ENCODE measurements at regions not wholly inside any gene's neighbourhood (a gene's known extent, or its start where the extent isn't known, plus 50 kb on each side); places are given as distances from the start of the nearest gene placed in this dataset.

GRCh38 chr2:155703048-155703447 is 629.5 kb downstream of the NR4A2 start:
- H3K27ac ChIP-seq (ENCODE audit: low read depth in 2 of 2, low read length in 1 of 2), result no peak overlapping the region
- no peak overlapping the region for H3K4me2 ChIP-seq
- ChIA-PET POLR2A (no interaction called here), CTCF (no interaction called here)
- no peaks in the 10 kb centered on the region for H3K9me3 ChIP-seq
- WGBS (ENCODE audit: low lambda C conversion rate), result 7% methylated on average over 3 of the region's 3 CpGs
- no peak for DNase-seq
- H3K9ac ChIP-seq, result no peak overlapping the region
- TF ChIP-seq RCOR1 (IDR thresholded peaks at IDR 0.05; ENCODE audit: low read length) (no peak), FOXJ3 (CRISPR knock-in tag; IDR thresholded peaks at IDR 0.05) (no peak), TAF1 (IDR thresholded peaks at IDR 0.05; ENCODE audit: borderline replicate concordance, low read depth, low read length) (no peak), ZBTB33 (IDR thresholded peaks at IDR 0.05; ENCODE audit: borderline replicate concordance, low read depth) (no peak), REST (IDR thresholded peaks at IDR 0.05; ENCODE audit: low read depth, low read length) (no peak), NRF1 (IDR thresholded peaks at IDR 0.05; ENCODE audit: low read depth, low read length) (no peak), CTCF (IDR thresholded peaks at IDR 0.05) (no peak), MXI1 (IDR thresholded peaks at IDR 0.05; ENCODE audit: low read depth, low read length) (no peak), TCF12 (IDR thresholded peaks at IDR 0.05) (no peak), RXRA (IDR thresholded peaks at IDR 0.05; ENCODE audit: borderline replicate concordance, low read depth) (no peak), RAD21 (IDR thresholded peaks at IDR 0.05; ENCODE audit: low read length) (no peak), TEAD4 (IDR thresholded peaks at IDR 0.05; ENCODE audit: borderline replicate concordance, insufficient read depth) (no peak), POLR2AphosphoS5 (IDR thresholded peaks at IDR 0.05; ENCODE audit: low read depth, low read length) (no peak), ELF1 (IDR thresholded peaks at IDR 0.05) (no peak), GATA2 (CRISPR knock-in tag; IDR thresholded peaks at IDR 0.05) (no peak), FOSL2 (IDR thresholded peaks at IDR 0.05; ENCODE audit: borderline replicate concordance, low read depth) (no peak), MAX (IDR thresholded peaks at IDR 0.05; ENCODE audit: low read depth) (no peak)
- no peaks in the 10 kb centered on the region for H3K9me2 ChIP-seq
- no peaks in the 10 kb centered on the region for H3F3A ChIP-seq (replicated peaks; ENCODE audit: insufficient read depth)
- H3K4me1 ChIP-seq (ENCODE audit: control insufficient read depth in 1 of 2, insufficient read depth in 2 of 2, low read depth in 1 of 2, low read length in 1 of 2), result no peaks in the 10 kb centered on the region
- no peak overlapping the region for H3K4me3 ChIP-seq (ENCODE audit: low read depth in 2 of 2, low read length in 1 of 2)
- no peak overlapping the region for H2AFZ ChIP-seq (ENCODE audit: low read depth)
- no peaks in the 10 kb centered on the region for H4K20me1 ChIP-seq (ENCODE audit: insufficient read depth)
- H3K36me3 ChIP-seq (replicated peaks in 1 of 2; ENCODE audit: control insufficient read depth in 1 of 2, insufficient read depth in 2 of 2, low read length in 1 of 2), result no peaks in the 10 kb centered on the region
- no peaks in the 10 kb centered on the region for H3K27me3 ChIP-seq (ENCODE audit: insufficient read depth)
- no peaks in the 10 kb centered on the region for H3K79me2 ChIP-seq (ENCODE audit: insufficient read depth)
